SIG-M5 treated with dmso at 0.1 percent for 504 hours (cell line): ENCODE measurements at regions not wholly inside any gene's neighbourhood (a gene's known extent, or its start where the extent isn't known, plus 50 kb on each side); places are given as distances from the start of the nearest gene placed in this dataset.

ENCODE experiments used
- DNase-seq: peaks from one replicate; lab custom pipeline; 2025; ENCODE audit not compliant: unreplicated experiment; lab: John Stamatoyannopoulos, UW

- no peak for DNase-seq
These were observed 291.3 kb upstream of the TANK start for GRCh38 chr2:160868891-160869290.

DNA sequence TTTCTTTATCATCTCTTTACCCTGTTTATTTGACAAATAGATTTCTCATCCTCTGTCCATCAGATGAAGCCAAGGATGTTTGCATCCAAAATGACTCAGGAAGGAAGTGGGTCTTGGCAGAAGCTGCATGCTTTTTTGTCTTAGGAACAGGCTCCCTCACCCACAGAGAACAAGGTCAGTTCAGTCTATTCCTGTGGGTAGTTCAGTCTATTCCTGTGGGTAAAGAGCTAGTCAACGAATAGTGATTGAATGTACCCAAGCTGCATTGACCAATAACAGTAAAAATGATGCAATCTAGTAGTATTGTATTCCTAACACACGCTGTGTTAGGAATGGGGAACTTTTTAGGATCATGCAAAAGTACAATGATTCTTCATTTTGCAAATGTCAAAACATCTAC lies 290.8 kb upstream of the TANK start:
- DNase-seq, result no peak

- no peak for DNase-seq
These were observed 289.3 kb upstream of the TANK start for GRCh38 chr2:160870729-160871465.

GRCh38 chr2:160871953-160872352 lies 288.3 kb upstream of the TANK start:
- DNase-seq, result no peak

DNA sequence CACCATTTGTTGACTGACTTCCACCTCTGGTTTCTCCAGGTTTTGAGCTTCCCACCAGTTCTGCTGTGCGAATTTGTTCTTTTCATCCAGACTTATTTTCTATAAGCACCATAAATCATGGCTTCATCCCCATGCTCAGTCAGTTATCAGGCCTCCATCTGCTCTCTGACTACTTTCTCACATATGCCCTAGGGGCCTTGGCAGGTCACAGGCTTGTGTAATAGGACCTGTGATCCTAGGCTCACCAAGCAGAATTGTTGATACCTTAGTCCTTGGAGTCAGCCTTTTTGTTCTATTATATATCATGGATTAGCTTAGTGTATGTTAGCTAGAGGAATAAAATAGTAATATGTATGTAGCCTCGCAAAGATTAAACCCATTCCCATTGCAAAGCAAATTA lies 284.2 kb upstream of the TANK start:
- no peak for DNase-seq

GRCh38 chr2:160876765-160877164 lies 283.5 kb upstream of the TANK start:
- no peak for DNase-seq

GRCh38 chr2:160878618-160879017 lies 281.6 kb upstream of the TANK start:
- no peak for DNase-seq

- DNase-seq, result no peak
These were observed 277.3 kb upstream of the TANK start for GRCh38 chr2:160882906-160883305.

GRCh38 chr2:160884056-160884455 lies 276.2 kb upstream of the TANK start:
- no peak for DNase-seq

- no peak for DNase-seq
These were observed 270.6 kb upstream of the TANK start for GRCh38 chr2:160889439-160890170.

GRCh38 chr2:160890667-160891352 lies 269.4 kb upstream of the TANK start:
- no peak for DNase-seq

GRCh38 chr2:160891353-160891740 lies 268.9 kb upstream of the TANK start:
- DNase-seq, result no peak

DNA sequence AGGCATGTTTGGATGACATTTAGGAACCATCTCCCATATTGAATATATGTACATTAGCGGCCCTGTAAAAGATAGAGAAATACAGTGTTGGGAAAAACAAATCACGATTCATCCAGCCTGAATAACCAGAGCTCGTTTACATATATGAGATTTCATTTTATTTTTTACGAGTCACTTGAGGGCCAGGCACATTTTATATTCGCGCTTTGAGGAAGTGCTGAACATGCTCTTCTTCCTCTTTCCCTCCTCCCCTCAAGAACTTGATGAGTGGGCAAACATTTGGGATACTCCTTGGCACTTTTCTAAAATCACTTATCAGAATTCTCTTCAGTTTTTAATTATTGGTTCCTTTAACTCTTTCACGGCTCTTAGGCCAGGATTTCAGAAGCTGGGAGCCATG lies 268.0 kb upstream of the TANK start:
- peak; percentile 34 for DNase-seq

DNA sequence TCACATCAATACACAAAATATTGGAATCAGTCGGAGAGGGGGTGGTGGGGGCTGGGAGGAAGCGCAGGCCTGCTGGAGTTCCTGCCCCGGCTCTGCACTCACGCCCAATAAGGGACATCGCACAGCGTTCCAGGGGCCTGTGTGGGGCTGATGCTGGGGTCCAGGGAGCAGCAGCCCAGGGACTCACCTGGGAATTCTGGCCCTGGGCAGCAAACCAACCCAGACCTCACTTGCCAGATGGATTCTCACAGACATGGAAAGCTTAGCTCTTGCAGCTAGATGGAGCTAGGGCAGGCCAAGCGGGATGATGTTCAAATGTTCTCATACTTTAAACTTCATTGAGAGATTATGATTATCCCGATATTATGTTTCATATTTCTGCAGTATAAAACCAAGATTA lies 266.6 kb upstream of the TANK start:
- DNase-seq, result no peak

DNA sequence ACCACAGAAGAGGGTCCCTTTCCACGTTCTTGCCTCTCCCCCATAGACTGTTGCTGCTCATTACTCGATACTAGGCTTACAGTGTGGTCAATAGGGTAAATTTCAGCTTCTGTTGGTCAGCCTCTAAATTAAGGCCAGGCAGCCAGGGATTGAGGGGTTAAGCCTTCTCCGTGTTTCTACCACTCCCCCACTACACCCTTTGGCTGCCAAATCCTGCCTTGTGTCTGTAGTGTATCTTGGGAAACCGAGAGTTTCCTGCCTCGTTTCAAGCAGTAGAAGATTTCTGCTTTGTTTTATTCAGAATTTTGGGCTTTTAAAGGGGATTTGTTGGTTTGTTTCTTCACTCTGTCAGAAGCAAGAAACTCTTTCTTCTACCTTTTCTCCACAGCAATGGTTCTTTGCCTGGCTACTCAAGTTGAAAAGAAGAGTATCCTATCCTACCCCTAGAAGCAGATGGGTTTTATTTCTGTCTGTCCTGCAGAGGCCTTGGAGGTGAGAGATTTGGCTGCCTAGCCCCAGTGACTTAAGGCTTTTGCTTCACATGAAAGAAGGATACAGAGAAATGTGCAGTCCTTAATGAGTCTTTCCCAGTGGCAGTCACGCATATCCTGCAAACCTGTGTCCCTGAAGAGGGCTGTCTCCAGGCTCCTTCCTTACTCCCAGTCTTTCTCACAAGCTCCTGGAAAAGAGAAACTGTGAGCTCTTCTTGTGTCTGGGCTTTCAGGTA lies 261.5 kb upstream of the TANK start:
- DNase-seq, result no peak

DNA sequence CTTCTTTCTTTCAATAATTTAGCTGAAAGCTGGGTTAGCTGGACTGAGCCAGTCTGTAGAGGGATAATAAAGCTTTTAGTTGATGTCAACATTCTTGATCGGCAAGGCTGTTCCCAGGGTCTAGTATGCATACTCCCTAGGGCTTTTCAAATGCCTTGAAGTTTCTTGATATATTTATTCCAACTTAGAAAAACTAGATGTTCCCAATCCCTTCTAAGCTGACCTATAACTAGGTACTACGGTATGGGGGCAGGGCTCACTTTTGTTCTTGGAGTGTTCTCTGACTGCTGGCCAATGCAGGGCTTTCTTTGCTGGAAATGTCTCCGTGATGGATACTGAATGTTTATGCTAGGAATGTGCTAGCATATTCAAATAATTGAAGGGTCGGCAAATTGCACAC lies 258.6 kb upstream of the TANK start:
- DNase-seq, result no peak

- no peak for DNase-seq
These were observed 254.4 kb upstream of the TANK start for GRCh38 chr2:160905862-160906261.

GRCh38 chr2:160906878-160907277 lies 253.3 kb upstream of the TANK start:
- DNase-seq, result no peak

DNA sequence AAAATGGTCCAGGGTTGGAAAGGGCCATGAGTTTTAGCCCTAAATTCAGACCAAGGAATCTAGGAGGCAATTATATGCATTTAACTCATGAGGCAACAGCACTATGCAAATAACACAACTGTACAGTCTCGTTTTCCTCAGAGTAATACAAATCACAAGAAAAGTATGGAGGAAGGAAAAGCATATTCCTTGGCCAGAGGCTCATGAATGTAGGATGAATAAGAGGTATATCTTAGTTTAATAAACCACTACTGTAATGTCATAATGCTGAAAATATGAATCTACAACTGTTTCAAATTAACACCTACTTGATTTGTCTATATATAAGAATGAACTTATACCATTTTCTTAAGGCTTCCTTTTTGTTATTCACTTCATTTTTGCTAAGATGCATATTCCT lies 252.5 kb upstream of the TANK start:
- DNase-seq, result no peak

DNA sequence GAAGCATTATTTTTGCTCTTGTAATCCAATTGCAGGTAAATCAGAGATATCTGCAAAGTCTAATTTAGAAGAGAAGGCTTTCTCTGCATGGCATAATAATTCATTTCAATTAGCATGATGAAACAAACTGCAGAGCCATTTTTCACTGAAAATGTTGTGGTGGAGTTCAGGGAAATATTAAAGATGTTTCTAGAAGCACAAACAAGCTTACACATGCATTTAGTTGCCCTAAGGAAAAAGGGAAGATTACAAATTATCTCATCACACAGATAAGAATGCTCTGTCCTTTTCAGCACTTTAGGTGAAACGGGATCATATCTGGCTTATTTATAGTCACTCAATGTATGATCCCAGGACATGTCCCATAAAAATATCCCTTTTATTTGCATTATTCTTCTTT lies 252.1 kb upstream of the TANK start:
- no peak for DNase-seq

- no peak for DNase-seq
These were observed 250.4 kb upstream of the TANK start for GRCh38 chr2:160909781-160910242.
